ENCODE measurements at regions not wholly inside any gene's neighbourhood (a gene's known extent, or its start where the extent isn't known, plus 50 kb on each side); places are given as distances from the start of the nearest gene placed in this dataset.

- TF ChIP-seq REST (tag by site-specific recombination; IDR thresholded peaks at IDR 0.05) = no peak
- no peak for TF ChIP-seq CTCF (tag by site-specific recombination; IDR thresholded peaks at IDR 0.05)
- TF ChIP-seq ZSCAN4 (tag by site-specific recombination; IDR thresholded peaks at IDR 0.05) = no peak
- no peak for TF ChIP-seq ZNF280C (tag by site-specific recombination; IDR thresholded peaks at IDR 0.05)
- TF ChIP-seq GFI1B (tag by site-specific recombination; IDR thresholded peaks at IDR 0.05) = no peak
- TF ChIP-seq SALL2 (tag by site-specific recombination; IDR thresholded peaks at IDR 0.05; ENCODE audit: borderline replicate concordance) = no peak
- no peak for TF ChIP-seq ZNF785 (tag by site-specific recombination; IDR thresholded peaks at IDR 0.05)
- TF ChIP-seq ZNF398 (tag by site-specific recombination; IDR thresholded peaks at IDR 0.05) = no peak
- no peak for TF ChIP-seq ZFP3 (tag by site-specific recombination; IDR thresholded peaks at IDR 0.05; ENCODE audit: low read depth)
- no peak for TF ChIP-seq MZF1 (tag by site-specific recombination; IDR thresholded peaks at IDR 0.05; ENCODE audit: borderline replicate concordance)
- no peak for TF ChIP-seq PATZ1 (tag by site-specific recombination; IDR thresholded peaks at IDR 0.05)
- no peak for TF ChIP-seq ZNF148 (tag by site-specific recombination; IDR thresholded peaks at IDR 0.05; ENCODE audit: borderline replicate concordance)
- no peak for TF ChIP-seq ZNF239 (tag by site-specific recombination; IDR thresholded peaks at IDR 0.05)
- TF ChIP-seq ZNF843 (tag by site-specific recombination; IDR thresholded peaks at IDR 0.05) = no peak
Observed at GRCh38 chr10:47091421-47091820, 180.2 kb downstream of the PTPN20 start.

Measured in HEK293 (cell line).